ENCODE measurements at regions not wholly inside any gene's neighbourhood (a gene's known extent, or its start where the extent isn't known, plus 50 kb on each side); places are given as distances from the start of the nearest gene placed in this dataset.
A peak's percentile ranks its signal among the peaks of the same experiment; 100 is the strongest.
"Not testable (repeated sequence)": the region's sequence is repeated elsewhere in the genome, so short reads cannot be mapped to it uniquely, and the experiment has no call there.

DNA sequence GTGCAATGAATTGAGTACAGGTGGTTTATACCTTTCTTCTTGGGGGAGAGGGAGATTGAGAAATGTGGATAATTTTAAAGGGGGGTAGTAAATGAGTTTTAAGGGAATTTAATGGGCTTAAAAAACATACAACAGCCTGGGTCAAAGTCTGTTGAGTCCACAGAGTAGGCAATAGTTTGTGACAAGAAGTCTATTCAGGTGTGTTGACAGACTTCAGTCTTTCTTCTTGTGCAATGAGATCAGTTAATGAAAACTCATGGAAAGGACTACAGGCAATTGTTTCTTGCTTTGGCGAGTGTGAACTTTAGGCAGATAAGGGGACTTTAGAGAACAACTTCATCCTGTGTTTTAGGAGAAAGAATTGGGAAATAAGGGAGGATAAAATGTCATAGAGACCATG lies 507.8 kb upstream of the CA10 start:
- Mint-ChIP-seq H3K4me3 (no peak overlapping the region), H3K27ac (no peak overlapping the region), H3K9me3 (no peaks in the 10 kb centered on the region), H3K4me1 (no peaks in the 10 kb centered on the region), H3K36me3 (no peaks in the 10 kb centered on the region), H3K27me3 (no peaks in the 10 kb centered on the region)
- ATAC-seq, result no peak

DNA sequence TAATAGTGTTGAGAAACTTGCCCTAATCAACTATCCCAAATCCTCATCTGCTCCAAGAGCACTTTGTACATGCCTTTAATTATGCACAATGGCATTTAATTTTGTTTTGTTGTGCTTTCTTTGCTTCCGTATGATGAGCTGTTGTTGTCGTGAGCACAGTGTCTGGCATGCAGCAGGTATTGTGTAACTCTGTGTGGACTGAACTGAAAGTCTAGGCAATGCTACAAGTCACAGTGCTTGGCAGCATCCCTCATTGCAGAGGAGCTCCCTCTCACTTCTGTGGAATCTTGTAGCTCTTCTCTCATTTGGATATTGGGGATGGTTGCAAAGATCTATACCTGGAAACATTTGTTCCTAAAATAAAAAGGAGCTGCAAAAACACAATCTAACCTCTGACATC lies 502.2 kb upstream of the CA10 start:
- no peaks in the 10 kb centered on the region for H3K9me3 Mint-ChIP-seq
- no peaks in the 10 kb centered on the region for H3K27me3 Mint-ChIP-seq
- no peak overlapping the region for H3K27ac Mint-ChIP-seq
- ATAC-seq, result no peak
- H3K36me3 Mint-ChIP-seq, result no peaks in the 10 kb centered on the region
- H3K4me1 Mint-ChIP-seq, result no peaks in the 10 kb centered on the region
- no peak overlapping the region for H3K4me3 Mint-ChIP-seq

DNA sequence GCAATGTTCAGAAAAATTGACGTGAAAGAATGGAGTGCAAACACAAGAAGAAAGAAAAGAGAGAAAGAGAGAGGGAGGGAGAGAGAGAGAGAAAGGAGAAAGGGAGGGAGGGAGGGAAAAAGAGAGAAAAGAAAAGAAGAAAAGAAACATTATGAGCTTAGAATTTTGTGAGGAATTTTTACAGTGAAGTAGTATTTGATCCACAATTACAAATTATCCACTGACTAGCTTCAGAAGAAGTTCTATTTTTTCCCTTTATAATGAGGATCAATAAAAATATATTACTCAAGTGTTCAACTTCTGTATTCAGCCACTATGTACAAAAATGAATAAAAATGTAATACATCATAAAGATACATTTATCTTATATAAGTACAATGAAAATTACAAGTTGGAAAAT lies 494.5 kb upstream of the CA10 start:
- Mint-ChIP-seq H3K4me1 (no peaks in the 10 kb centered on the region), H3K9me3 (peaks cover 3% of the 10 kb centered on the region), H3K4me3 (no peak overlapping the region), H3K27ac (no peak overlapping the region), H3K27me3 (no peaks in the 10 kb centered on the region), H3K36me3 (no peaks in the 10 kb centered on the region)
- no peak for ATAC-seq

DNA sequence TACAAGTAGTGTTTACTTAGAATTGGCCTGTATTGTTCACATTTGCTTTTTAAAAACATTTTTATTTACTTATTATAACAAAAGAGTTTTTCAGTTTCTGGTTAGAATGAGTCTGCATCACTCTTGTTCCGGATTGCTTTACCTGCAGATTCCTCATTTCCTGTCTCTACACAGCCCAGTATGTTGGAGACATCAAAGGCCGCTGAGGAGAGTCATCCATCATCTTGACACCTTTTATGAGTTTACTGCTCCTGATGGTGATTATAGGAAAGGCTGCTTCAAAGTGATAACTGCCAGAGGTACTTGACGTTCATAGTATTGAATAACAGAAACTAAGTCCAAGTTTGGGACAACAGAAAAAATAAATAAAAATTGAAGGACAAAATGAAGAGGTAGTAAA lies 490.5 kb upstream of the CA10 start:
- Mint-ChIP-seq H3K4me3 (no peak overlapping the region), H3K36me3 (no peaks in the 10 kb centered on the region), H3K9me3 (peaks cover 3% of the 10 kb centered on the region), H3K27ac (no peak overlapping the region), H3K4me1 (no peaks in the 10 kb centered on the region), H3K27me3 (no peaks in the 10 kb centered on the region)
- ATAC-seq, result no peak

DNA sequence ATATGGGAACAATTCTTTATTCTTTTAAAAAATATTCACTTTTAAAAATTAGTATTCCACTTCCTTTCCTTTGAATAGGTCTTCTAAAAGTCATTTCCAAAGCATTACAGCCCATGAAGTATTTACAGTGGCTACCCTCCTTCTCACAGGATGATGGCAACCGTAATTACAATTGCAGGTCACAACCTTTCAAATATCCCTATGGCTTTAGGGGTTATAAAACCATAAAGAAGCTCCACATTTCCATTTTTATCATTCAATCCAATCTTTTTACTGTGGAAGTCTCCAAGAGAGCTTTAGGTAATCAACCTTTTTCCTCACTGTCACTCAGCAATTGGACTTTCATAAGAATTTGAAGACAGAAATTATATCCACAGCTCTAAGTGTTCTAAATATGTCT lies 488.9 kb upstream of the CA10 start:
- Mint-ChIP-seq H3K27me3 (no peaks in the 10 kb centered on the region), H3K4me3 (no peak overlapping the region), H3K27ac (no peak overlapping the region), H3K9me3 (peaks cover 3% of the 10 kb centered on the region), H3K36me3 (no peaks in the 10 kb centered on the region), H3K4me1 (no peaks in the 10 kb centered on the region)
- ATAC-seq, result no peak

DNA sequence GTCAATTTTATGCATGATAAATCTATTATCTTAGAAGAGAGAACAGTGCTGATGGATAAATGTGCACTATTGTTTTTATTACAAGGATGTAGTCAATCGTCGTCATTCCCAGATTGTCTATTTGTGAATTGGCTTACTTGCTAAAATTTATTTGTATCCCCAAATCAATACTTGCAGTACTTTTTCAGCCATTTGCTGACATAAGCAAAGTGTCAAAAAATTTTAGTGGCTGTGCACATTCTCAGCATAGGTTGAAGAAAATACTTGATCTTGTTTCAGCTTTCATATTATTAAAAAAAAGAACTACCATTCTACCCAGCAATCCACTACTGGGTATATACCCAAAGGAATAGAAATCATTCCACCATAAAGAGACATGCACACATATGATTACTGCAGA lies 477.9 kb upstream of the CA10 start:
- Mint-ChIP-seq H3K36me3 (no peaks in the 10 kb centered on the region), H3K27ac (no peak overlapping the region), H3K4me1 (no peaks in the 10 kb centered on the region), H3K27me3 (no peaks in the 10 kb centered on the region), H3K4me3 (no peak overlapping the region), H3K9me3 (peaks cover 15% of the 10 kb centered on the region)
- no peak for ATAC-seq

DNA sequence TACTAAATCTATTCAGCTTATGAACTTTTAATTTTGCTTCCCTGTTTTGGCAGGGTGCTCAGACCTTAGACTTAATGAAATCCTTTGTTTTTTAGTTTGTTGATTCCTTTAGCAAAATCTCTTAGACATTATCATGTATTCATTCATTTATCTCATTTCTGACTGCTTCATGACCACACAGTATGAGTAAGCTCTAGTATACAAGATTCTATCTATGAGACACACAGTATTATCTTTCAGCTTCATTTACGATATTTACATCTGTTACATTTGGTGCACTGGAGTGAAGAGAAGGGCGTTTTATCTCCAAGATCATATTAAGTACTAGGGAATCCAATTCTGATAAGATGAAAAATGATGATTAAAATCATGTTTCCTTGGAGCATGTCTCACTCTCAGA lies 448.1 kb upstream of the CA10 start:
- Mint-ChIP-seq H3K27me3 (no peaks in the 10 kb centered on the region), H3K9me3 (peaks cover 6% of the 10 kb centered on the region), H3K4me3 (no peak overlapping the region), H3K4me1 (no peaks in the 10 kb centered on the region), H3K27ac (no peak overlapping the region), H3K36me3 (no peaks in the 10 kb centered on the region)
- ATAC-seq, result no peak

DNA sequence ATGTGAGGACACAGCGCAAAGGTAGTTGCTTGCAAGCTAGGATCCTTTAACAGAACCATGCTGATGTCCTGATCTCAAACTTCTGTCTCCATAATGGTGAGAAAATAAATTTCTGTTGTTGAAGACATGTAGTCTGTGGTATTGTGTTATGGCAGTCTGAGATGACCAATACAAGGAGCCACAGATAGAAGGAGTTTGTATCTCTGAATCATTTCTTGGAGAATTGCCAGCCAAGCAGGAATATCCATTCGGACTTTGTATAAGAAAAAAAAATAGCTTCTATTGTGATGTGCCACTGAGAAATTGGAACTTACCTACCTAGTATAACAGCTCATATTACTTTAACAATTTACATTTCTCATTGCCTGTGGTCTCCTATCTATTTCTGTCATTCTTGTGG lies 447.6 kb upstream of the CA10 start:
- Mint-ChIP-seq H3K27me3 (no peaks in the 10 kb centered on the region), H3K27ac (no peak overlapping the region), H3K4me1 (no peaks in the 10 kb centered on the region), H3K36me3 (no peaks in the 10 kb centered on the region), H3K9me3 (peaks cover 6% of the 10 kb centered on the region), H3K4me3 (no peak overlapping the region)
- no peak for ATAC-seq

DNA sequence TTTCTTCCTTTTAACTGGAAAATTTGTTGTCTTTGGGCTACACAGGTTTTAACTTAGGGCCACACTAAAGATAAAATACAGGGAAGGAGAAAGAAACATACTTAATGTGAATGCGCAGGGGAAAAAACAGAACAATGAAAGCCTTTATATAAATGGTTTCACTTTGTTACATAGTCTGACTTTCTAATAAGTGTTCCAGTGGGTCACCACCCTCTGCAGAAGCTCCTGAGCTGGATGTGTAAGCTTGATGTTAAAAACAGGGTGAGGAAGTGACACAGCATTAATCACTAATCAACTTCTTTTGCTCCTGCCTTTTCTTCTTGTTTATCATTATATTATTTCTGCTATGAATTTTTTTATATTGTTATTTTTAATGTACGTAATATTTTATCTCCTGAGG lies 445.6 kb upstream of the CA10 start:
- ATAC-seq, result no peak
- Mint-ChIP-seq H3K27ac (no peak overlapping the region), H3K9me3 (peaks cover 5% of the 10 kb centered on the region), H3K27me3 (no peaks in the 10 kb centered on the region), H3K36me3 (no peaks in the 10 kb centered on the region), H3K4me3 (no peak overlapping the region), H3K4me1 (no peaks in the 10 kb centered on the region)

DNA sequence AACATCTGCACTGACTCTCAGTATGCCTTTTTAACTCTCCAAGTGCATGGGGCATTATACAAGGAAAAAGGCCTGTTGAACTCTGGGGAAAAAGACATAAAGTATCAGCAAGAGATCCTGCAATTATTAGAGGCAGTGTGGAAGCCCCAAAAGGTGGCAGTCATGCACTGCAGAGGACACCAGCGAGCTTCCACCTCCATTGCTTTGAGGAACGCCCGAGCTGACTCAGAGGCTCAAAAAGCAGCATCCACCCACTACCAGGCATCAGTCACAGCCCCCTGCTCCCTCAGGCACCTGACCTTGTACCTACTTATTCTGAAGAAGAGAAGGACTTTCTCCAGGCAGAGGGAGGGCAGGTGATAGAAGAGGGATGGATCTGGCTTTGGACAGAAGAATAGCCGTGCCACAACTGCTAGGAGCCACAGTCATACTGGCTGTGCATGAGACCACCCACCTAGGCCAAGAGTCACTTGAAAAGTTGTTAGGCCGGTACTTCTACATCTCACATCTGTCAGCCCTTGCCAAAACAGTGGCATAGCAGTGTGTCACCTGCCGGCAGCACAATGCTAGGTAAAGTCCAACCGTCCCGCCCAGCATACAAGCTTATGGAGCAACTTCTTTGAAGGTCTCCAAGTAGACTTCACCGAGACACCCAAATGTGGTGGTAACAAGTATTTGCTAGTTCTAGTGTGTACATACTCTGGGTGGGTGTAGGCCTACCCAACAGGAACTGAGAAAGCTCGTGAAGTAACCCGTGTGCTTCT lies 439.1 kb upstream of the CA10 start:
- H3K4me3 Mint-ChIP-seq, H3K36me3 Mint-ChIP-seq, H3K9me3 Mint-ChIP-seq, H3K4me1 Mint-ChIP-seq, H3K27ac Mint-ChIP-seq, H3K27me3 Mint-ChIP-seq, ATAC-seq: not testable (repeated sequence)

DNA sequence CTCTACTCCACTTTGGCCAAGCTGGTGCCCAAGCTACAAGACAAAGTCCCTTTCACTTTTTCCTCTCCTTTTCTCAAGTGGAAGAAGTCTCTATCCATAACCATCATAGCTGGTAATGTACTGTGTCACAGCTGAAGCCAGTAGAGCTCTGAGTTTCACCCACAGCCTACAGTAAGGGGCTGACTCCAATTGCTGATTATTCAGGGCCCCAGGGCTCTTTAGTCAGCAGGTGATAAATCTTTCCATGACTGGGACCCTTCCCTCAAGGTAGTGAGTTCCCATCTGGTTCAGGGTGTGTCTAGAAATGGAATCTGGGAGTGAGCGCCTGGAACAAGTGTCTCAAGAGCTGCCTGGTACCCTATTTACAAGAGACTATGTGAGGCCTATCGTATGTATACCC lies 436.0 kb upstream of the CA10 start:
- H3K27me3 Mint-ChIP-seq, result no peaks in the 10 kb centered on the region
- no peak overlapping the region for H3K4me3 Mint-ChIP-seq
- no peak overlapping the region for H3K27ac Mint-ChIP-seq
- no peaks in the 10 kb centered on the region for H3K36me3 Mint-ChIP-seq
- ATAC-seq, result no peak
- no peaks in the 10 kb centered on the region for H3K4me1 Mint-ChIP-seq
- H3K9me3 Mint-ChIP-seq, result peaks cover 5% of the 10 kb centered on the region

DNA sequence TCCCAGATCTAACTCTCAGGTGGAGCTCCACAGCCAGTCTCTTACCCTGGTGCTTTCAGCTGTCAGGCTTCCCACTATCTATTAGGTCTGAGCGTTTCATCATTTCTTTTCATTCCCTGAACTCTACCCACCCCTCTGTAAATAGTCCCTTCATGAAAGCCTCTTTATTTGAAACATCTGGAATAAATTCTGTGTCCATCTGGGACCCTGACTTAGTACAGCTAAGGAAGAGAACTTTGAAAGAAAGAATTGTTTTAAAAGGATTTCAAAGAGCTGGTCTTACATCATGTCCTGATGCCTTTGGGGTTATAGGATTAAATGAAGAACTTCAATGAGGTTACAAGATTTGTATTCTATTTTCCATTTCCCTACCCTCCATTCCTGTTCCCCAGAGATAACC lies 388.5 kb upstream of the CA10 start:
- H3K27me3 Mint-ChIP-seq, result no peaks in the 10 kb centered on the region
- peaks cover 7% of the 10 kb centered on the region for H3K9me3 Mint-ChIP-seq
- ATAC-seq, result peak; percentile 39
- H3K36me3 Mint-ChIP-seq, result no peaks in the 10 kb centered on the region
- no peak overlapping the region for H3K4me3 Mint-ChIP-seq
- no peaks in the 10 kb centered on the region for H3K4me1 Mint-ChIP-seq
- no peak overlapping the region for H3K27ac Mint-ChIP-seq

DNA sequence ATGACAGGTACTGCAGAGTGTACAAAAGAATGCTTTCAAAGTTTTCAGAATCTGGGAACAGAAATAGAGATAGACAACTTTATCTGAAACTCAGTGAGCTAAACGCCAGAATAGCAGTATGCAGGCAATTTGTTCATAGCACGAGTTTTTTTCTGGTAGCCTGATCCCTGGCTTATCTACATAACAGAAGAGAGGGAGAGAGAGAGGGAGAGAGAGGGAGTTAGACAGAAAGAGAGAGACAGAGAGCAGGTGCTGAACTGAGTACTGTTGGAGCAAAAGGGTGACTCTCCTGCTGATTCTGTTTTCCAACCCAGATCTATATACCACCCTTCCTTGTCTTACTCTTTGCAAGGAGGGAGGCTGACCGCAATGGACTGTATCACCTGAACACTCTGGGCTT lies 388.0 kb upstream of the CA10 start:
- H3K36me3 Mint-ChIP-seq, result no peaks in the 10 kb centered on the region

DNA sequence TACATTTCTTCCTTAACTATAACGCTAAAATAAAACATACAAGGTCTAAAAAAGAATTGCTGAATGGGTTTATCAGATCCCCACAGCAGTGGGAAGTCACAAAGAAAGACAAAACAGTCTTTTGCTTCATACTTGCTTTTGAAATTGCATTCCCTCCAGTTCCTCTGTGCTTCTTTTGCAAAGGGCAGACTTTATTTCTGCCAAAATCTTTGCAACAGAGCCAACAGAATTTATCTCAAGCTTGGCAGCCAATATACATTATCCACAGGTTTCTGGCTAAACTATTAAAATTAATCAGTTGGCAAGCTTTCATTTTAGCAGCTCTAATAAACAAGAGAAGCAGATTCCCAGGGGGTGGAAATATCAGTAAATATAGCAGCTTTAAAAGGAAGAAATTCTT lies 378.9 kb upstream of the CA10 start:
- Mint-ChIP-seq H3K27ac (no peak overlapping the region), H3K4me3 (no peak overlapping the region), H3K36me3 (no peaks in the 10 kb centered on the region), H3K9me3 (peaks cover 3% of the 10 kb centered on the region), H3K4me1 (no peaks in the 10 kb centered on the region), H3K27me3 (no peaks in the 10 kb centered on the region)
- ATAC-seq, result no peak

More for the DNA sequence above, 388.0 kb upstream of the CA10 start:
- Mint-ChIP-seq H3K27me3 (no peaks in the 10 kb centered on the region), H3K4me1 (no peaks in the 10 kb centered on the region), H3K9me3 (peaks cover 10% of the 10 kb centered on the region), H3K27ac (no peak overlapping the region), H3K4me3 (no peak overlapping the region)
- ATAC-seq, result peak; percentile 27

DNA sequence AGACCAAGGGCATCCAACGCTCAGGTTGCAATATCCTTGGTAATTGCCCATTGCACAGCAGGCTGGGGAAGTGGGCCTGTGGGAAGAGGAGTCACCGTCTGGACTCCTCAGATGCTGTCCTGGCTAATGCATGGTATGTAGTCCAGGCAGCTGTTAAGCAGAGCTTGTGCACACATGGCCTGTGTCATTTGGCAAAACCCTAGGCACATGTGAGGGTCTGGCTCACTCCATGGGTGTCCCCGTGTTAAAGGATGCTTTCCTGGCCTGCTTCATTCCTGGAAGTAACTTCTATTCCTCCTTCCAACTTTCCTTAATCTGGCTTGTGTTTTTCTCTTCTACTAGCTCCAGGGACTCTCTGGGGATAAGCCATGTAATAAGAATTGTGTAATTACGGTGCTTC lies 378.0 kb upstream of the CA10 start:
- Mint-ChIP-seq H3K9me3 (peaks cover under 1% of the 10 kb centered on the region), H3K4me1 (no peaks in the 10 kb centered on the region), H3K27ac (no peak overlapping the region), H3K27me3 (no peaks in the 10 kb centered on the region), H3K36me3 (no peaks in the 10 kb centered on the region), H3K4me3 (no peak overlapping the region)
- no peak for ATAC-seq

DNA sequence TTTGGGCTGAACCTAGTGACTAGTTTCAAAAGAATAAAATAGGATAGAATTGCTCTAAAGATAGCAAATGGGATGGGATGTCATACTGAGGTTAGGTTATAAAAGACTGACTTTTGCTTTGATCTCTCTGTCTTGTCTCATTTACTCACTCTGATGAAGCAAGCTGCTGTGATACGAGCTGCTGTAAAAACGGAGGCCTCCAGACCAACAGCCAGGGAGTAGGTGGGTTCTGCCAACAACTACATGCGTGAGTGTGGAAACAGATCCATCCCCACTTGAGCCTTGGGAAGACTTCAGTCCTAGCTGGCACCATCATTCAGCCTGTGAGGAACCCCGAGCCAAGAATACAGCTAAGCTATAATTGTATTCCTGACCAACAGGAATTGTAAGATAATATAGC lies 373.9 kb upstream of the CA10 start:
- ATAC-seq, result no peak
- no peaks in the 10 kb centered on the region for H3K36me3 Mint-ChIP-seq
- H3K27ac Mint-ChIP-seq, result no peak overlapping the region
- no peaks in the 10 kb centered on the region for H3K27me3 Mint-ChIP-seq
- no peaks in the 10 kb centered on the region for H3K4me1 Mint-ChIP-seq
- H3K4me3 Mint-ChIP-seq, result no peak overlapping the region
- no peaks in the 10 kb centered on the region for H3K9me3 Mint-ChIP-seq
